CMK (cell line): ENCODE measurements at regions not wholly inside any gene's neighbourhood (a gene's known extent, or its start where the extent isn't known, plus 50 kb on each side); places are given as distances from the start of the nearest gene placed in this dataset.

Experiments
- DNase-seq: peaks from one replicate; pipeline ENCODE4 v3.0.0-alpha.2; 2010; ENCODE audit warnings: low read depth

DNA sequence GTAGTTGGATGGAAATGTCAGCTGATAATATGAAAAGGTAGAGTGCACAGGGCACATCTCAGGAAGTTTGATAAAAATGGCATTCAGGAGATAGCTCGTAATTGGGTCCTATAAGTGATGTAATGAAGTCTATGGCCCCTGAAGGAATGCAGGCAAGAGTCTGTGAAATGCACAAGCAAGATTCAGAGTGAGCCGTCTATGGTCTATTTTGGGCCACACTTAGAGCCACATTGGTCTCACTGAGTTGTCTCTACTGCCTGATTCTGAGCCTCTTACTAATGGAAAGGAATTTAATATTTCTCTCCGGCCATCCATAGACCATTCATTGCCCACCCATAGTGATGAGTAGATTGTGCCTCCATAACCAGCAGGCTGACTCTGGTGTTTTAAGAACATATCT lies 111.3 kb upstream of the KCNN2 start:
- no peak for DNase-seq

DNA sequence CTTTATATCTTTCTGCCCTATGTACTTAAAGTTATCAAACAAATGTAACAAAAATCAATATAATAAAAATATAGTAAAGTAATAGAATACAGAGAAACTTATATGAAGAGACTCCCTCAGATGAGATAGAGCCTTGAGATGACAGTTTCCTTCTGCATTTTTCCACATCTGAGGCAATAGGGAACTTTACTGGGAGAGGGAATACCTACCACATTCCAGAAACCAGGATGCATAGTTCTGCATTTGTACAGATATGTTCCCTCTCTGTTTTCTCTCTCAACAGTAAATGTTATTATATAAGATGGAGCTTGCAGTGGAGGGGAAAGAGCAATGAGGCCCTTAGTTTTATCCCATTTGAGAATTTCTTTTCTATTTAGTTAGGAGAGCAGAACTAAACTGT lies 109.6 kb upstream of the KCNN2 start:
- no peak for DNase-seq

DNA sequence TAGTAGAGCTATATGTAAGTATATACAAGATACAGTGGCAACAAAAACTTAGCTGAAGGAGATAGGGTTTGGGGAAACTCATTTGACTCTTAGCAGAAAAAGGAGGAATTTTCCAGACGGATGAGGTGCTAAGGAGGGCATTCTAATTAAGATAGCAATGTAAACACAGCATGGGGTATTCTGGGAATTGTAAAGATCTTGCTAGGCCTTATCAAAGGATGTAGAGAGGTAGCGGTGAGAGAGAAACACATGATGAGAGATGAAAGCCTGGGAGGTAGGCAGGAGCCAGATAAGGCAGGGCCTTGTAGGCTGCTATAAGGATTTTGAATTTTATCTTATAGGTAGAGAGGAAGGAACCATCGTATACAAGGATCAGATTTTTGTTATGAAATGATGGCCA lies 106.6 kb upstream of the KCNN2 start:
- DNase-seq: no peak

- no peak for DNase-seq
Measured at GRCh38 chr5:114261989-114262388, 99.9 kb upstream of the KCNN2 start.

- DNase-seq: no peak
Measured at GRCh38 chr5:114265432-114266060, 96.3 kb upstream of the KCNN2 start.

DNA sequence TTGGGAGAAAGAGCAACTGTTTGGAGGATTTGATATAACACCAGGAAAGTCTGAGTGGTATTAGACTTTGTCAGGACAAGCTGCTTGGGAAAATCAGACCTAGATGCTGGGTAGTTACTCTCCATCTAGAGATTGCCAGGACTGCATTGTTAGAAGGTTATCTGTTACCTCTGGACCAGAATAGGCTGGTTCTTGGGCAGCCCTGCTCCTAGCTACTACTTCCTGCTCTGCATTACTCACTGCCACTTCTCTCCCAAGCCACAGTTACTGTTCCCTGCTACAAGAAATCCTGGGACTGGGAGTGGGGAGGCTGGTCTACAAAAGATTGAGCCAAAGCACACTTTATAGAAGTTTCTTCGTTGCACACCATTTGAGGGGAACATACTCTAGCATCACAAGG lies 95.5 kb upstream of the KCNN2 start:
- DNase-seq: no peak

- DNase-seq: no peak
Measured at GRCh38 chr5:114296191-114296590, 65.7 kb upstream of the KCNN2 start.

DNA sequence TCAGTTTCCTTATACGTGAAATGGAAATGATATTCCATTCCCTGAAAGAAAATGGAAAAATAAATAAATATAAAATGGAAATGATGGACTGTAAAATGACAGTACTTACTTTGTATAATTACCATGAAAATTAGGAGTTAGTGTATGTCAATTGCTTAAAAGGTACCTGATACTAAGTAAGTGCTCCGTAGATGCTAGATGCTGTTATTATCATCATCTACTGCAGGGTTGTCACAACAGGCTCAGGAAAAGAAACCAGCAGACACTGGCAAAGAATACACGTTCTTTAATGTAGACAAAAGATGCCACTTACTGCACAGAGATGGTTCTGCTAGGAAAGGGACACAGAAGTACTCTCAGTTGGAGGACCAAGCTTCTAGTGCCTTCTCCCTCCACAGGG lies 64.0 kb upstream of the KCNN2 start:
- no peak for DNase-seq

DNA sequence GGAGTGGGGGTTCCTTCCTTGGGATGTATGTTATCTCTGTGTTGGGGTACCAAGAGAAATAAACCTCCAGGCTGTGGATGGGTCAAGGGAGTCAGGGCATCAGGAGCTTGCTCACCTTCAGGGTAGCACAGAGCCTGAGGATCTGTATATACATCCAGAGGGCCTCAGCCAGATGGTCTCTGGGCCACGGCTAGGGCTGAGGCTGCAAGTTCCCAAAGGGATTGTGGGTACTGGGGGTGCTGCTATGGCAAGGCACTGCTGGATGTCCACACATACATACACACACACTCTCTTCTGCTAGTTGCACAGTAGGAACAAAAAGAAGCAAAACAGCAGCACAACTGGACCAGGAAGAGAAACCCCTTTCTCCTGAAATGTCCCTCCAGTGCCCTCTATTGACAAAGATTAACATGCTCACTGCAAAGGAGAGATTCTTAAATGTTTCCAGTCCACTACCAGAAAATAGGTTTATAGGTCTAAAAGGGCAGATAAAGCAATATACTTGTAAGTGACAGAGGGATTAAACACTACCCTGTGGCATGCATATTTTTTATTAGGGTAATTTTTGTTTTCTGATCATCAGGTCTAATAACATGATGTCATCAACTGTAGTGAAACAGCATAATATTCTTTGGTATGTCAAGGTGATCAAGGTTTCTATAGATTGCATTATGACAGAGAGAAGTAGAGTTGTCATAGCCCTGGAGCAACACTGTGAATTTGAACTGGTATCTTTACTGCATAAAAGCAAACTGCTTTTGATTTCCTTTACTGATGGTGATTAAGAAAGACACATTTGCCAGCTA lies 56.3 kb upstream of the KCNN2 start:
- no peak for DNase-seq

- DNase-seq: no peak
Measured at GRCh38 chr5:114308017-114308416, 53.9 kb upstream of the KCNN2 start.

- DNase-seq: no peak
Measured at GRCh38 chr5:114308508-114308907, 53.4 kb upstream of the KCNN2 start.

- no peak for DNase-seq
Measured at GRCh38 chr5:114310666-114311065, 51.2 kb upstream of the KCNN2 start.

DNA sequence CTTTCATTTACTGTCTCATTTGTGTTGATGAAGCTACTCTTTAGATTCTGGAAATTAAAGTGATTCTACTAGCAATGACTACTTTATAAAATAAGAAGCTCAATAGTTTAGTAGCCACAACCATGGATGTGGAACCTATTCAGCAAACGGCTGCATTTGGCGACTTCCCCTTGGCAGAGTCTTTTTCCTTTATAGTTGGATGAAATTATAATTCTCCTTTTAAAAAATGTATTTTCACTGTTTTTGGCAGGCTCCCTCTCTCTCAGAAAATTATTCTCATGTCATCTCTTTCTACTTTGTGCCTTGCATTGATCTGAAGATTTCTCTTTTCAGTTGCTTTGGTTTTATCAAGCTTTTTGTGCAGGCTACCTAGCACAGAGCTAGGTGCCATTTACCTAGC lies 50.6 kb upstream of the KCNN2 start:
- no peak for DNase-seq

- DNase-seq: no peak
Measured at GRCh38 chr5:114311968-114312367, 49.9 kb upstream of the KCNN2 start.
